Neural progenitor cell (in vitro differentiated cells): ENCODE measurements at regions not wholly inside any gene's neighbourhood (a gene's known extent, or its start where the extent isn't known, plus 50 kb on each side); places are given as distances from the start of the nearest gene placed in this dataset.

Experiments used
- DNase-seq: peaks from one replicate; pipeline ENCODE4 v3.0.0-alpha.2; 2016; ENCODE audit warnings: low spot score
- H2AFZ ChIP-seq: fragments of 200-600 bp; sonication (generic); replicated peaks from 2 replicates; pipeline ENCODE4 v1.6.1; 2016; ENCODE audit warnings: antibody characterized with exemption
- H3F3A ChIP-seq: fragments of 200-600 bp; sonication (generic); 2 replicates; pipeline ENCODE4 v1.6.1; 2016; ENCODE audit warnings: antibody characterized with exemption, low read depth
- H3K27ac ChIP-seq: fragments of 200-600 bp; sonication (generic); 2 replicates; pipeline ENCODE4 v1.5.1; 2016; ENCODE audit warnings: mild to moderate bottlenecking
- H3K27me3 ChIP-seq: fragments of 200-600 bp; sonication (generic); 2 replicates; pipeline ENCODE4 v1.6.1; 2016; ENCODE audit warnings: mild to moderate bottlenecking, moderate library complexity
- H3K36me3 ChIP-seq: fragments of 200-600 bp; sonication (generic); 2 replicates; pipeline ENCODE4 v1.5.1; 2016
- H3K4me1 ChIP-seq: fragments of 200-600 bp; sonication (generic); 2 replicates; pipeline ENCODE4 v1.6.1; 2016; ENCODE audit warnings: mixed run types
- H3K4me2 ChIP-seq: fragments of 200-600 bp; sonication (generic); 2 replicates; pipeline ENCODE4 v1.6.1; 2016
- H3K4me3 ChIP-seq: fragments of 200-600 bp; sonication (generic); 2 replicates; pipeline ENCODE4 v1.5.1; 2016
- H3K79me2 ChIP-seq: fragments of 200-600 bp; sonication (generic); 2 replicates; pipeline ENCODE4 v1.6.1; 2016; ENCODE audit warnings: low read depth
- H3K9ac ChIP-seq: fragments of 200-600 bp; sonication (generic); 2 replicates; pipeline ENCODE4 v1.6.1; 2016
- H3K9me3 ChIP-seq: fragments of 200-600 bp; sonication (generic); 2 replicates; pipeline ENCODE4 v1.5.1; 2016; ENCODE audit warnings: low read depth
- H4K20me1 ChIP-seq: fragments of 200-600 bp; sonication (generic); 2 replicates; pipeline ENCODE4 v1.6.1; 2016; ENCODE audit warnings: low read depth
- H3K27ac Mint-ChIP-seq: 3 replicates; pipeline ENCODE4 v1.8.0; 2021; ENCODE audit warnings: mixed read lengths
- H3K27me3 Mint-ChIP-seq: 2 replicates; pipeline ENCODE4 v1.8.0; 2022; ENCODE audit warnings: low read depth, mild to moderate bottlenecking, inconsistent platforms, moderate library complexity, mixed read lengths; ENCODE audit not compliant: insufficient read depth
- H3K36me3 Mint-ChIP-seq: 3 replicates; pipeline ENCODE4 v1.8.0; 2021; ENCODE audit warnings: mixed read lengths
- H3K4me1 Mint-ChIP-seq: 3 replicates; pipeline ENCODE4 v1.8.0; 2021; ENCODE audit warnings: mixed read lengths
- H3K4me3 Mint-ChIP-seq: 3 replicates; pipeline ENCODE4 v1.8.0; 2021; ENCODE audit warnings: mild to moderate bottlenecking, moderate library complexity, mixed read lengths
- H3K9me3 Mint-ChIP-seq: 3 replicates; pipeline ENCODE4 v1.8.0; 2020; ENCODE audit warnings: mixed read lengths
- EZH2 ChIP-seq: fragments of 200-600 bp; sonication (generic); IDR thresholded peaks from 2 replicates; pipeline ENCODE4 v1.6.1; 2017; ENCODE audit warnings: antibody characterized with exemption, mild to moderate bottlenecking, moderate library complexity
- EZH2phosphoT487 ChIP-seq: fragments of 200-600 bp; sonication (generic); IDR thresholded peaks from 2 replicates; pipeline ENCODE4 v1.6.1; 2017; ENCODE audit warnings: antibody characterized with exemption
- TF ChIP-seq, protein P1 (sequence below): fragments of 200-600 bp; sonication (generic); IDR thresholded peaks from 2 replicates; pipeline ENCODE4 v1.5.1; 2017; ENCODE audit warnings: antibody characterized with exemption, mild to moderate bottlenecking

DNA sequence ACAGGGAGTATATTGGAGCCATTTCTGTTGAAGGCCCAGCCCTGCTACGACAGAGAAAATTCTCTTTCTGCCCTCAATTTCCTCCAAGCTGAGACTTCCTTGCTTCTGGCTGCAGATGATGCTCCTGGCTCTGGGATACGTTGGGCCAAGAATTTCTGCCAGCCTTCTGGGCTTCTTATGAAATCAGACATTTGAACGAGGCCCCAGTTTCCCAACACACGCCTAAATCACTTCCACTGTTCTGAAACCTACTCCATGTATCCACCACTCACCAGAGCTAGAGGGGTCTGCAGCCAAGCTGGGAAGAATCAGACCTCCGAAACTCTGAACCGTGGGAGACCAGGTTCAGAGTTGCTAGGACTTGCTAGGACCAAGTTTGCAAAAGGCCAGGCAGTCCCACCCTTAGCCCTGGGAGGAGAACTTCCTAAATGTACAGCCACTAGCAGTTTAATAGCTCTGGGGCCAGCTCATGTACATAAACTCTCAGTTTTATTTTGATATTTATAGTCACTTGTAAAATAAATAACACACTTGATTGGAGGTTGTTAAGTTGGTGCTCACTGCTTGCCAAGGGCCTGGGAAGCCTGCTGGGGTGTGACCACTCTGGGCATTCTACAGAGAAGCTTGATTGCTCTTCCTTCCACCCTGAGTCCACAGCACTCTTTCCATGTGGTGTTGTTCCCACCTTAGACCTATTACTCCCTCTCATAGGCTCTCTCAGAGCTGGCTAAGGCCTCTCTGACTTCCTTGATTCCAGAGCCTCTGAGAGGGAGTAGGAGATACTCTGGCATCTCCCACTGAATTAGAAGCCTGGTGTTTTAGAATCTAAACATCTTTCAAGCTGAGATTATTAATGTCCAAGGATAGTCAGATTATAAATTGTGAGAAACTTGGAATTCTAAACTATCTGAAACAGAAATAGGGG lies 83.4 kb upstream of the TRABD2B start:
- Histone ChIP-seq H3K9ac (no peak overlapping the region), H3K9me3 (no peaks in the 10 kb centered on the region), H3K79me2 (no peaks in the 10 kb centered on the region), H2AFZ (no peak overlapping the region), H3K36me3 (no peaks in the 10 kb centered on the region), H3K4me2 (no peak overlapping the region), H3K27ac (no peak overlapping the region), H3K4me1 (no peaks in the 10 kb centered on the region), H3F3A (no peaks in the 10 kb centered on the region), H3K4me3 (no peak overlapping the region), H3K27me3 (no peaks in the 10 kb centered on the region), H4K20me1 (no peaks in the 10 kb centered on the region)
- H3K36me3 Mint-ChIP-seq = no peaks in the 10 kb centered on the region
- TF ChIP-seq EZH2phosphoT487 (no peak), EZH2 (no peak)
- TF ChIP-seq, protein P1, sequence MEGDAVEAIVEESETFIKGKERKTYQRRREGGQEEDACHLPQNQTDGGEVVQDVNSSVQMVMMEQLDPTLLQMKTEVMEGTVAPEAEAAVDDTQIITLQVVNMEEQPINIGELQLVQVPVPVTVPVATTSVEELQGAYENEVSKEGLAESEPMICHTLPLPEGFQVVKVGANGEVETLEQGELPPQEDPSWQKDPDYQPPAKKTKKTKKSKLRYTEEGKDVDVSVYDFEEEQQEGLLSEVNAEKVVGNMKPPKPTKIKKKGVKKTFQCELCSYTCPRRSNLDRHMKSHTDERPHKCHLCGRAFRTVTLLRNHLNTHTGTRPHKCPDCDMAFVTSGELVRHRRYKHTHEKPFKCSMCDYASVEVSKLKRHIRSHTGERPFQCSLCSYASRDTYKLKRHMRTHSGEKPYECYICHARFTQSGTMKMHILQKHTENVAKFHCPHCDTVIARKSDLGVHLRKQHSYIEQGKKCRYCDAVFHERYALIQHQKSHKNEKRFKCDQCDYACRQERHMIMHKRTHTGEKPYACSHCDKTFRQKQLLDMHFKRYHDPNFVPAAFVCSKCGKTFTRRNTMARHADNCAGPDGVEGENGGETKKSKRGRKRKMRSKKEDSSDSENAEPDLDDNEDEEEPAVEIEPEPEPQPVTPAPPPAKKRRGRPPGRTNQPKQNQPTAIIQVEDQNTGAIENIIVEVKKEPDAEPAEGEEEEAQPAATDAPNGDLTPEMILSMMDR = no peak
- H3K4me1 Mint-ChIP-seq = no peaks in the 10 kb centered on the region
- H3K9me3 Mint-ChIP-seq = no peaks in the 10 kb centered on the region
- H3K4me3 Mint-ChIP-seq = no peak overlapping the region
- no peak for DNase-seq
- peaks cover 12% of the 10 kb centered on the region for H3K27me3 Mint-ChIP-seq
- H3K27ac Mint-ChIP-seq = no peak overlapping the region

DNA sequence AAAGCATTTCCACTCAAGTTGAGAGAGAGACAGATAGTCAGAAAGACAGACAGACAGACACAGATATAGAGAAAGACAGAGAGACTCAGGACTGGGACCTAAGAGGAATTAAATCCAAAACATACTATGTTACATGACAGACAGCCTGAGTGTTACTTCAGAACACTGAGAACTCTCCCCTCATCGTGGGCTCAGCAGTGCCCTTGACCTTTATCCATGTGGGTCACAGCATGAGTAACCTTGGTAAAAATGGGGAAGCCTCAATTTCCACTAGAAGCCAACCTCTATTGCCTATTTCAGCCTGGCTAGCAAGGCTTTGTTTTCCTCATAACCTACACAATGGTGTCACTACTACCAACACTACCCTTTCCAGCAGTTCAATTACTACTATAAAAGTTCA lies 81.9 kb upstream of the TRABD2B start:
- Histone ChIP-seq H3K4me1 (no peaks in the 10 kb centered on the region), H3K4me2 (no peak overlapping the region), H3K79me2 (no peaks in the 10 kb centered on the region), H3K27me3 (no peaks in the 10 kb centered on the region), H3K9ac (no peak overlapping the region), H2AFZ (no peak overlapping the region), H4K20me1 (no peaks in the 10 kb centered on the region), H3F3A (no peaks in the 10 kb centered on the region), H3K4me3 (no peak overlapping the region), H3K9me3 (no peaks in the 10 kb centered on the region), H3K27ac (no peak overlapping the region), H3K36me3 (no peaks in the 10 kb centered on the region)
- TF ChIP-seq, protein P1 = no peak
- TF ChIP-seq EZH2 = no peak
- TF ChIP-seq EZH2phosphoT487 = no peak
- H3K9me3 Mint-ChIP-seq = no peaks in the 10 kb centered on the region
- H3K4me3 Mint-ChIP-seq = no peak overlapping the region
- H3K4me1 Mint-ChIP-seq = peaks cover under 1% of the 10 kb centered on the region
- H3K27me3 Mint-ChIP-seq = peaks cover 16% of the 10 kb centered on the region
- DNase-seq = no peak
- H3K27ac Mint-ChIP-seq = no peak overlapping the region
- H3K36me3 Mint-ChIP-seq = no peaks in the 10 kb centered on the region

DNA sequence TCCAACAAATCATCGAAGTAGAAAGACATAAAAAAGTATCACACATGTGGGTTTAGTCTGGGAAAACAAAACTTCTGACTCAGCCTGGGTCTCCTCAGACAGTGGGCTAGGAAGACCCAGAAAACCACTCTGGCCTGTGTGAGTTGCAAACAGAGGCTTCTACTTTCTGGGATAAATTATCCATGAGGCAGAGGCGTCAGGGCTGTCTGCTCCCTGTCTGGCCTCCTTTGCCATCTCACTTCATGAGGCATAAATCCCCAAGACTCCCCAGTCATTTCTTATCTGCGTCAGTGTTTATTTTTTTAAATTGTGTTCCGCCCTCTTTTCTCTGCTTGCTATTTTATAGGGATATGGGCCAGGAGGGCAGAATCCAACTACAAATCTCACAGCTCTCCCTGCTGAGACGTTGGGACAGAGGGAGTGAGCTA lies 80.6 kb upstream of the TRABD2B start:
- H3K79me2 ChIP-seq = no peaks in the 10 kb centered on the region
- Mint-ChIP-seq H3K4me1 (peaks cover 12% of the 10 kb centered on the region), H3K4me3 (no peak overlapping the region), H3K36me3 (no peaks in the 10 kb centered on the region), H3K27ac (no peak overlapping the region), H3K9me3 (no peaks in the 10 kb centered on the region), H3K27me3 (peaks cover 15% of the 10 kb centered on the region)
- H4K20me1 ChIP-seq = no peaks in the 10 kb centered on the region
- no peak for DNase-seq
- H3K4me3 ChIP-seq = no peak overlapping the region
- H2AFZ ChIP-seq = no peak overlapping the region
- no peaks in the 10 kb centered on the region for H3K36me3 ChIP-seq
- no peak overlapping the region for H3K9ac ChIP-seq
- no peaks in the 10 kb centered on the region for H3K4me1 ChIP-seq
- H3K9me3 ChIP-seq = no peaks in the 10 kb centered on the region
- H3K27ac ChIP-seq = no peak overlapping the region
- H3K27me3 ChIP-seq = no peaks in the 10 kb centered on the region
- TF ChIP-seq EZH2 (no peak), EZH2phosphoT487 (no peak)
- TF ChIP-seq, protein P1 = no peak
- H3F3A ChIP-seq = no peaks in the 10 kb centered on the region
- H3K4me2 ChIP-seq = no peak overlapping the region
